ENCODE measurements at regions not wholly inside any gene's neighbourhood (a gene's known extent, or its start where the extent isn't known, plus 50 kb on each side); places are given as distances from the start of the nearest gene placed in this dataset.

DNA sequence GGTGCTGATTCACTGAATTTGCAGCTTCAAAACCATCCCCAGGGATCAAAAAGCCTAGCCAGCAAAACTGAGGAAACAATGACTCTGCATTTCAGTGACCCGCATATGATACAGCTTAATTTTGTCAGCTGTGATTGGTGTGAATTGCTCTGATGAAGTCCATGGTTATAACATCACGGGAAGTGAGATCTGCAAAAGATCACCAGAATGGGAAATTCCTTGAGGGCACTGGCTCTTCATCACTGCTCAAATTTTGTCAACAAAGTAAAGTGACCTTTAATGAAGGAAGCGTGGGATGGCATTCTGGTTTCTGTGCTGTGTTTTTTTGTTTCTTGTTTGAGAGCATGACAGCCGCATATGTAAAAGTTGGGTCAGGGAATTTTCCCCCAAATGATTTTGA lies 745.9 kb downstream of the GATA3 start:
- Histone ChIP-seq H3K27ac (ENCODE audit: poor library complexity, severe bottlenecking) (no peak overlapping the region), H3K4me1 (ENCODE audit: insufficient read depth, poor library complexity, severe bottlenecking) (no peaks in the 10 kb centered on the region), H3K27me3 (ENCODE audit: insufficient read depth, poor library complexity, severe bottlenecking) (no peaks in the 10 kb centered on the region), H3K36me3 (ENCODE audit: low read depth) (no peaks in the 10 kb centered on the region), H3K9me3 (ENCODE audit: severe bottlenecking) (no peaks in the 10 kb centered on the region), H3K4me3 (ENCODE audit: severe bottlenecking) (no peak overlapping the region)
- DNase-seq (ENCODE audit: low spot score) (no peak), ATAC-seq (ENCODE audit: low read depth) (no peak)
- TF ChIP-seq, protein P1, sequence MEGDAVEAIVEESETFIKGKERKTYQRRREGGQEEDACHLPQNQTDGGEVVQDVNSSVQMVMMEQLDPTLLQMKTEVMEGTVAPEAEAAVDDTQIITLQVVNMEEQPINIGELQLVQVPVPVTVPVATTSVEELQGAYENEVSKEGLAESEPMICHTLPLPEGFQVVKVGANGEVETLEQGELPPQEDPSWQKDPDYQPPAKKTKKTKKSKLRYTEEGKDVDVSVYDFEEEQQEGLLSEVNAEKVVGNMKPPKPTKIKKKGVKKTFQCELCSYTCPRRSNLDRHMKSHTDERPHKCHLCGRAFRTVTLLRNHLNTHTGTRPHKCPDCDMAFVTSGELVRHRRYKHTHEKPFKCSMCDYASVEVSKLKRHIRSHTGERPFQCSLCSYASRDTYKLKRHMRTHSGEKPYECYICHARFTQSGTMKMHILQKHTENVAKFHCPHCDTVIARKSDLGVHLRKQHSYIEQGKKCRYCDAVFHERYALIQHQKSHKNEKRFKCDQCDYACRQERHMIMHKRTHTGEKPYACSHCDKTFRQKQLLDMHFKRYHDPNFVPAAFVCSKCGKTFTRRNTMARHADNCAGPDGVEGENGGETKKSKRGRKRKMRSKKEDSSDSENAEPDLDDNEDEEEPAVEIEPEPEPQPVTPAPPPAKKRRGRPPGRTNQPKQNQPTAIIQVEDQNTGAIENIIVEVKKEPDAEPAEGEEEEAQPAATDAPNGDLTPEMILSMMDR (IDR thresholded peaks at IDR 0.05; ENCODE audit: poor library complexity, severe bottlenecking) = no peak

- no peak for ATAC-seq (ENCODE audit: low read depth)
- no peaks in the 10 kb centered on the region for H3K9me3 ChIP-seq (ENCODE audit: severe bottlenecking)
These were observed 749.5 kb downstream of the GATA3 start for GRCh38 chr10:8803992-8804391.

GRCh38 chr10:8810677-8811076 lies 756.2 kb downstream of the GATA3 start:
- DNase-seq (ENCODE audit: low spot score) (no peak), ATAC-seq (ENCODE audit: low read depth) (no peak)
- Histone ChIP-seq H3K27me3 (ENCODE audit: insufficient read depth, poor library complexity, severe bottlenecking) (no peaks in the 10 kb centered on the region), H3K4me3 (ENCODE audit: severe bottlenecking) (no peak overlapping the region), H3K4me1 (ENCODE audit: insufficient read depth, poor library complexity, severe bottlenecking) (peaks cover 6% of the 10 kb centered on the region), H3K9me3 (ENCODE audit: severe bottlenecking) (no peaks in the 10 kb centered on the region), H3K36me3 (ENCODE audit: low read depth) (no peaks in the 10 kb centered on the region), H3K27ac (ENCODE audit: poor library complexity, severe bottlenecking) (no peak overlapping the region)
- TF ChIP-seq, protein P1 (IDR thresholded peaks at IDR 0.05; ENCODE audit: poor library complexity, severe bottlenecking) = no peak

More at GRCh38 chr10:8803992-8804391, 749.5 kb downstream of the GATA3 start:
- no peaks in the 10 kb centered on the region for H3K27me3 ChIP-seq (ENCODE audit: insufficient read depth, poor library complexity, severe bottlenecking)
- no peak overlapping the region for H3K27ac ChIP-seq (ENCODE audit: poor library complexity, severe bottlenecking)
- H3K36me3 ChIP-seq (ENCODE audit: low read depth) = no peaks in the 10 kb centered on the region
- no peak for DNase-seq (ENCODE audit: low spot score)
- no peaks in the 10 kb centered on the region for H3K4me1 ChIP-seq (ENCODE audit: insufficient read depth, poor library complexity, severe bottlenecking)
- TF ChIP-seq, protein P1 (IDR thresholded peaks at IDR 0.05; ENCODE audit: poor library complexity, severe bottlenecking) = no peak
- H3K4me3 ChIP-seq (ENCODE audit: severe bottlenecking) = no peak overlapping the region

- Histone ChIP-seq H3K9me3 (ENCODE audit: severe bottlenecking) (no peaks in the 10 kb centered on the region), H3K27ac (ENCODE audit: poor library complexity, severe bottlenecking) (no peak overlapping the region), H3K4me3 (ENCODE audit: severe bottlenecking) (no peak overlapping the region), H3K27me3 (ENCODE audit: insufficient read depth, poor library complexity, severe bottlenecking) (no peaks in the 10 kb centered on the region), H3K4me1 (ENCODE audit: insufficient read depth, poor library complexity, severe bottlenecking) (peaks cover 7% of the 10 kb centered on the region), H3K36me3 (ENCODE audit: low read depth) (no peaks in the 10 kb centered on the region)
- TF ChIP-seq, protein P1 (IDR thresholded peaks at IDR 0.05; ENCODE audit: poor library complexity, severe bottlenecking) = no peak
- DNase-seq (ENCODE audit: low spot score) = no peak
- ATAC-seq (ENCODE audit: low read depth) = no peak; the same call in 2 of the 3 replicates
These were observed 756.7 kb downstream of the GATA3 start for GRCh38 chr10:8811201-8811600.

- H3K4me1 ChIP-seq (ENCODE audit: insufficient read depth, poor library complexity, severe bottlenecking) = peaks cover 27% of the 10 kb centered on the region
- DNase-seq (ENCODE audit: low spot score) (no peak), ATAC-seq (ENCODE audit: low read depth) (peak; percentile 87)
- no peaks in the 10 kb centered on the region for H3K36me3 ChIP-seq (ENCODE audit: low read depth)
- TF ChIP-seq, protein P1 (IDR thresholded peaks at IDR 0.05; ENCODE audit: poor library complexity, severe bottlenecking) = no peak
- H3K27ac ChIP-seq (ENCODE audit: poor library complexity, severe bottlenecking) = peak overlapping the region; percentile 52
- H3K4me3 ChIP-seq (ENCODE audit: severe bottlenecking) = no peak overlapping the region
- no peaks in the 10 kb centered on the region for H3K27me3 ChIP-seq (ENCODE audit: insufficient read depth, poor library complexity, severe bottlenecking)
- H3K9me3 ChIP-seq (ENCODE audit: severe bottlenecking) = no peaks in the 10 kb centered on the region
These were observed 761.5 kb downstream of the GATA3 start for GRCh38 chr10:8815969-8816368.

All from RWPE2 (cell line).